ENCODE measurements at regions not wholly inside any gene's neighbourhood (a gene's known extent, or its start where the extent isn't known, plus 50 kb on each side); places are given as distances from the start of the nearest gene placed in this dataset.

DNA sequence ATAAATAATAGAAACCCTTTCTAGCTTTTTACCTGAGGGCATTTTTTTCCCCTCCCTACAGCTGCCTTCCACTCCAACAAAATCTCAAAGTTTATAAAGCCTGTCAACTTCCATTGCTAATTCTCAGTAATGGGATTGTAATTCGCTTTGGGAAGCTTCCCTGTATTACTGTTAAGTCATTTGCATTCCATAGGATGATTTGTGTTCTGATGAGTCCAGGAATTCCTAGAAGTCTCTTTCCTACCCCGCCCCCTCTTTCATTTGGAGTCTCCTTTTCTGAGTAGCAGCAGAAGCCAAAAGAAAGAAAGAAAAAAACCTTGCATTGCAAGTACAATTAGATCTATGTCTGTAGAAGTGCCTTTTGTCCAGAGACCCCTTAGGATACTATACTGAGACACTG, 1033.3 kb downstream of the IGSF11 start:
- DNase-seq, result no peak

DNA sequence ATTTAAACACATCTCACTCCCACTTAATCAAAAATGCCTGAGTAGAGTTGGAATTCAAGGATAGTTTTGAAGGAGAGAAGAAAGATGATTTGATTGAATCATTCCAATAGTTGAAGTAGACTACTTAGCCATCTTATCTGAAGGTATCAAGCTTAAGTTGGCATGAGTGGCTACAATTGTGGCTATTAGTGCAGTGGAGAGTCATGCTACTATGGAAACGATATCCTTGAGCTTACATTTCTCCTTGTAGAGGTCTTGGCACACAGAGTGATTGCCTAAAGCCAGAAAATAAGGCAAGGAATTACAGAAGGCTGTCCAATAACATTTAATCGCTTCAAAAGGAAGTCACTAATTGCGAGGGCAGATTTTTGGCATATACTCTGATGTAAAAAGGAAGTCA, 1022.7 kb downstream of the IGSF11 start:
- DNase-seq, result no peak

DNA sequence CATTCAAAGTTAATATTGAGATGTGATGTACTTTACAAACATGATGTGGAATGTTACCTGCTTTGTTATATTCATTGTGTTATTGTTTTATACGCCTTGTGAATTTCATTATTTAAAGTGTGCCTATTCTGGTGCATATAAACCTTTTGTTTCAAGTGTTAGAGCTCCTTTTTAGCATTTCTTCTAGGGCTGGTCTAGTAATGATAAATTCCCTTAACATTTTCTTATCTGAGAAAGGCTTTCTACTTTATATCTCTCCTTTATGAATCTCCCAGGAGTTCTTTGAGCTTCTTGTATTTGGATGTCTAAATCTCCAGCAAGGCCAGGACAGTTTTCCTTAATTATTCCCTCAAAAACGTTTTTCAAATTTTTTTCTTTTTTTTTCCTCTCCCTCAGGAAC, 1005.6 kb downstream of the IGSF11 start:
- no peak for DNase-seq

DNA sequence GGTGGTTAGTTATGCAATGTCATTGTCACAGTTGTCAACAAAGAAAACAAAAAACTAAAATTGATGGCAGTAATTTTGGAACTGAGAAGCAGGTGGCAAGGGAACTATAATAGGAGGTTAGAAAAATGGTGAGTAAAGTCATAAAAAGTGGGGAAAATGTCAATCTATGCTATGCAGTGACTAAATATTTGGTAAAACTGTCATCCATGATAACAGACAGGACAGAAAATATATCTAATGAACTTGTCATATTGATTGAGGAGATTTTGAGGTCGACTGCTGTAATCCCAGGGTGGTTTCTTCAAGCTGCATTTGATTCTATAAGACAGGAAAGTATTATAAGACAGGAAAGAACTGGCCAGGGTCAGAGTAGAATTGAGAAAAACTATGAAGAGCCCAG, 998.4 kb downstream of the IGSF11 start:
- DNase-seq, result no peak

DNA sequence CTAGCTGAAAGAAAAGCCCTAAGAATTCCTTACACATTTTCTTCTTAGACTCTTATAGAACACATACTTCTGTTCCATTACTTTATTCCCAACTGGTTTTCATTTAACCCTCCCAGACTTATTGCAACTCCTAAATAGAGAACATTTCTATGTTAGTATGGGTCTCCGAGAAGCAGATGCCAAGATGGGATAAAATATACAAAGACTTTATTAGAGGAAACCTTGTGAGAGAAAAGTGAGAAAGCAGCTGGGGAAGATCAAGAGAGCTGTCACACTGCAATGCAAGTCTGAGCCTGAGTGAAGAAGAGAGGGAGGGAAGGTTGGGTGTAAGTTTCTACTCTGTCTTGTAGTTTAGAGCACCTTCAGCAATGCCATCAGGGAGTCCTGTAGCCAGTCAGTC, 979.3 kb downstream of the IGSF11 start:
- no peak for DNase-seq

DNA sequence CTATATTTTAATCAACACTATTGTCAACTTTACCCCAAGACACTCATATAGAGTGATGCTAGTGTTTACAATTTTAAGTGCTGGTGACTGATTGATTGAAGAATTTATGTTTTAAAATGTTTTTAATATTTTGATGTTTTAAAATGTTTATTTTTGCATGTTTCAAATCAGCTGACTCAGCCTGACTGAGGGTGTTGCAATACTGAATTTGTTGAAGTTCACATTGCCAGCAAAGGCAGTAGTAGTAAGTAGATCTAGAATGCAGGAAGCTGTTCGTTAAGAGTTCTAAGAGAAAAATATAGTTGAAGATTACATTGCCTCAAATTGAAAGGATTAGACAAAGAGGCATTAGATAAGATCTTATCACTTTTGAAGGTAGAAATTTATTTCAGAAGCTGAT, 977.6 kb downstream of the IGSF11 start:
- no peak for DNase-seq

DNA sequence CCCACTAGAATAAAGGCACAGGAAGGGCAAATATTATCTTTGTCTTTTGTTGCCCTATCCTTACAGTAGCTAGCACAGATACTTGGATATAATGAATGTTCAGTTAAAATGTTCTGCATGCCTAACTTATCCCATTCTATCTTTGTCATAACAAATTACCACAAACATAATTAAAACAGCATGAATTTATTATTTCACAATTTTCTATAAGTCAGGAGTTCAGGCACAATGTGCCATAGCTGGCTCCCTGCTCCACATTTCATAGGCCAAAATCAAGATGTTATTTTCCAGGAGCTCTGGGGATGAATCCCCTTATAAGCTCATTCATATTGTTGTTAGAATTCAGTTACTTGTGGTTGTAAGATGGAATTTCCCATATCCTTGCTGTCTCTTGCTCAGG, 975.5 kb downstream of the IGSF11 start:
- no peak for DNase-seq

DNA sequence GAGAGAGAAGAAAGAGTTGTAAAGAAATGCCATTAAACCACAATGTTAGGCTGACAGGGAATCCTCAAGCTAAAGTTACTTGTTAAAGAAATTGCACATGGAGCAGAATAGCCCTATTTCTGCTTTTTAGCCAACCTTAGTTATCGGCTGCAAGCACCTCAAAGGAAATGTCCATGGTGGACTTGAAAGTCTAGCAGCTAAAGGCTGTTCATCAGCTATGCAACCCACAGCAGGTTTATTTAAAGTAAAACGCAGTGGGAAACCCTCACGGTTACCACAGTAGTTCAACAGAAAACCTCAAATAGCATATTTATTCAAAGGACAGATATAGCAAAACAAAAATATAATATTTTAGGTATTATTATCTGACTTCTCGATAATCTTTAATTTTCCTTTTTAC, 967.2 kb downstream of the IGSF11 start:
- DNase-seq, result no peak

DNA sequence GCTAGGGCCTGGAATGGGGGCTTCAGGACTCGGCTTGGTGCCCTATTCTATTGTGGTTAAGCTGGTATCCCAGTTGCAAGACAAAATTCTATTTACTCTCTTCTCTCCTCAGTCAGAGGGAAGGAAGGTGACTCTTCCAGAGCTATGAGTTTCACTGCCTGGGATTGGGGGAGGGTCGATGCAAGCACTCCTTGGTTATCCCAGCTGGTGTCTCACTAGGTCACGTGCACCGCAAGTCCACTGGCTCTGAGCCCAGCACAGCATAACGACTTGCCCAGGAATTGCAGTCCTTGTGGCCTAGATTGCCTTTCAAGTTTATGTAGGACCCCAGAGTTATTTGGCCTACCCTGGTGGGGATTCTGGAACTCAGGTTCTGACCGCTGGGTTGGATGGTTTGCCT, 958.8 kb downstream of the IGSF11 start:
- no peak for DNase-seq

DNA sequence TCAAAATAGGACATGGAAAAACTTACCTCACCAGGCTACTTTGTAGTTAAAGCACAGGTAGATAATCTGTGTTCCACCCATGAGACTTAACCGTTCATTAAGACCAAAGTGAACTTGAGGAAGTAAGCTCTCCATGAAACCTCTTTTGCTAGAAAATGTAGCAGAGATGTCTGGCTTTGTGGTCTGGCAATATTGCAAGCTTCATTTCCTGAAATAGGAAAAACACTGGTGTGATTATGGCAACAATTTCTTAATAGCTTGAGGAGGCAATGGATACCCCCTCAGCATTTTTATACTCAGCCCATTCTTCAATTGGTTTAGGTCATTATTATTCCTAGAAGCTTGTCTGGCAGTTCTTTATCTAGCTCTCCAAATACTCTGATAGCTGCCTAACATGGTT, 957.3 kb downstream of the IGSF11 start:
- no peak for DNase-seq

DNA sequence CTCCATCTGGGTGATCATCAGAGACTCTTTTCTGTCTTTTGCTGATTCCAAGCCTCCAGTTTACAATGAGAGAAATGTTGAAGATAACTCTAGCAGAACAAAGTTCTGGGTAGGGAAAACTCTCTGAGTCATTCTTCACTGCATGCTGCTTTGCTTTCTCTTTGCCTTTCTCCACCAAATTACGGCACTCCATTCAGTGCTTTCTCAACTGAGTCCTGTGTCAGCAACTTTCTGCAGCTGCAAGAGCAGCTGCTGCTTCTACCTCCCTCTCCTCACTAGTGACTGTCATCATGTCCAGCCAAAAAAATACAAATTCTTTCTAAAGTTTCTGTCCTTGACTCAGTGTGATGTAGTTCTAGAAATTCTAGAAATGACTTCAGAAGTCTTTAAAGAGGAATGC, 953.8 kb downstream of the IGSF11 start:
- DNase-seq, result no peak

DNA sequence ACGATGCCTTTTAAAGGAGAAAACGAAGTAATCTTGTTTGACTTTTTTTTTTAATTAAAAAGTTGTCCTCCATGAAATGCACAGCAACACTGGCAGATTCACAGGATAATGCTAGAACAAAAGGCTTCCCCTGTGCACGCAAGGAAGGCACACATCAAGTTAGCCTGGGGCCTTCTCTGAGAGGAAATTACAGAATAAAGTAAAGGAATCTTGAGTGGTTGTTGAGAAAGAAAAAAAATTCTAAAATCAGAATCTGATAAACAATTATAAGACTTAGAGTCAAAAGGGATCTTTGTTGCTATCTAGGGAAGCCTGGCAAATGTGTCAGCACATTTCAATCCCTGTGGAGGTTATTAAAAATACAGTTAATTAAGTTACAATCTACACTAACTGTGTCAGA, 946.0 kb downstream of the IGSF11 start:
- DNase-seq, result no peak

DNA sequence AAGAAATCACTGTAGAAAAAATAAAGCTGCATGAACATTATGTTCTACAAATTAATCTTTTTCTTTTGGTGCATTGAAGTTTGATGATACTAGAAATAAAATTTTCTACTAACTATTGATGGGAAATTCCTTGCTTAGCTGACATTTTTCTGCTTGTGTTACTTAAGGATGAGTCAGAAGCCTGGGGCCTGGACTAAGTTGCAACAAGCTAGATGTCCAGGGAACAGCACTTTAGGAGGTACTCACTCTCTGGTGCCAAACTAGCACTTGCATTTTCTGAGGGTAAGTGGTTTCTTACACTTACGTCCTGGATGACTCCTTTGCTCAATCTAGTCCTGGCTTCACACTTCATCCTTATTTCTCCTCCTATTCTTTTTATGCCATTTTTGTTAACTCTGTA, 945.1 kb downstream of the IGSF11 start:
- no peak for DNase-seq

DNA sequence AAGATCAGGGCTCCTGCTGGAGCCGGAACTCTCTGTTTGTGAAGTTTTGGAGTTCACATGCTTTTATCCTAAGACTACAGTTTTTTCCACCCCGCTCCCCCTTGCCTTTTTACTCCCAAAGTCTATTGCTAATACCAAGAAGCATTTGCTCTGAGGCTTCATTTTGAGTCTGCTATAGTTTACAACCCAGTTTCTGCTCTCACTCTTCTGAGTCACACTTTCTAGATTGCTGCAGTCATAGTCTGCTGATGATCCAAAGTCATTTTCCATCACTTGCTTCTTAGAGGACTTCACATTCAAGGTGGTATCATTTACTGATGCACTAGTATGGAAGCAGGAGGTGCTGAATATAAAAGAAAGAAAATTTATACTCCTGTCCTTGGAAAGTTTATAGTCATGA, 937.4 kb downstream of the IGSF11 start:
- DNase-seq, result no peak

DNA sequence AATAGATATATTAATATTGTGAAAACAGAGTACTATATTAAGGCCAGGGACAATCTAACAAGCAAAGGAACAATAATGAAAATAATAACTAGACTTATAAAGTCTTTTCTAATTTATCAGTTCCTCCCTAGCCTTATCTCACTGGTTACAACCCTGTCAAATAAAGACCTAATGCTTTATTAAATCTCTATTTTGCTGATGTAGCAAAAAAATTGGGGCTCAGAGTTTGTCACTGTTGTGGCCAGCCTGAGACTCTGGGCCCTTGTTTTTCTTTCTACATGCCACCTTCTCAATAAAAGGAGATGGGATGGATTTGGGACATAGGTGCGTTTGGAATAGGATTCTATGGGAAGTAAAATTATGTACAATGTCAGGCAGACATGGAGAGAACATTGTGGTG, 937.0 kb downstream of the IGSF11 start:
- DNase-seq, result no peak

DNA sequence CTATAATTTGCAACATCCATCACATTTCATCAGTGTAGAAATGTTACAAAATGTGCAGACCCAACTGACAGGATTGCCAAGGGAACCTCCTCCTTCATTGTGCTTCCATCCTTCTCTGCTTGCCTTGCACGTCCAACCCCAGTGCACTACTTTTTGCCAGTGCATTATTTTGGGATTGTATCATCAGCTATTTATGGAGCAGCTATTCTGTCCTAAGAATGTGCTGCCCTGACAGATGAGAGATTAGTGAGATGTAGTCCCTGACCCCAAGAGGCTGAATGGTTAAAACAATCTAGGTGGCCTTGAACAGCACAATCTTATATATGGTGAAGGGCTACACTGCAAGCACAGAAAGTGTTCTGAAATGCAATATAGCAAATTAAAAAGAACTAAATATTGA, 935.8 kb downstream of the IGSF11 start:
- DNase-seq, result no peak

DNA sequence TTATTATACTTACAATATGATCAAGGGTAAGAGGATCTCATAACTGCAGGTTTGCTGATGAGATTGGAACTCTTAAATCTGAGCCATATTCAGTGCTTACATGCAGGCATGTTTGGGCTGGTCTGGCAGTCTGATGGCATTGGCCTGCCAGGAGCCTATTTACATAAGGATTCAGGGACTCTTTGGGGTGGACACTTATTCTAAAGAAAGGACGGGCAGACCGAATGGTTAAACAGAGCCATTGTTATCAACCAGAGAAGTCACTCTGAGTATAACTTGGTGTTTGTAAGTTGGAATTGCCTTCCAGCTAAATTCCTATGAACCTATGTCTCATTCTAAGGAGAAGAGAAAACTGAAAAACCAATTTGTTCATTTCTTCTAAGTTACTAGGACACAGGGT, 932.8 kb downstream of the IGSF11 start:
- no peak for DNase-seq

DNA sequence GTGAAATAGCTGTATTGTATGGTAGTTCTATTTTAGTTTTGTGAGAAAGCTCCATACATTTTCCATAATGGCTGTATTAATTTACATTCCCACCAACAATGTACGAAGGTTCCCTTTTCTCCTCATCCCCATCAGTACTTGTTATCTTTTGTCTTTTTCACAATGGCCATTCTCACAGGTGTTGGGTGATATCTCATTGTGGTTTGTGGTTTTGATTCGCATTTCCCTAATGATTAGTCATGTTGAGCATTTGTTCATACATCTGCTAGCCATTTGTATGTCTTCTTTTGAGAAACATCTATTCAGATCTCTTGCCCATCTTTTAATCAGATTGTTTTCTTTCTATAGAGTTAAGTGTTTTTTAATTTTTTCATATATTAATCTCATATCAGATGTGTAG, 931.9 kb downstream of the IGSF11 start:
- DNase-seq, result no peak

DNA sequence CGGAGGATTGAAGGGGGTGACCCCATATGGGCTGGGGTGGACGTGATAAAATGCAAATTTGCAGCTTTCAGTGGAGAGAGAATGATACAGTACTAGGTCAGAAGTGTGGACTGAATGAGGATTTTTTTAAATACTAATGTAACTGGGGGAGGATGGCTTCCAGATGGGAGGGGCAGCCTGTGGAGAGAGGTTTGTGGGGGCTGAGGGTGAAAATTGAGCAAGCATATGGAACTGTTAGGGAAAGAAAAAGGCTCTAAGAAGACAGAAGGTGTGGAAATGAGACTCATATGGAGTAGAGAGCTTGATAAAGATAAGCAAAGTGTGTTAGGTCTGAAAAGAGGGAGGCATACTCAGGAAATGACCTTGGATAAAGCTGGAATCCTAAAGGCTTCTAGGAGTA, 926.4 kb downstream of the IGSF11 start:
- no peak for DNase-seq

DNA sequence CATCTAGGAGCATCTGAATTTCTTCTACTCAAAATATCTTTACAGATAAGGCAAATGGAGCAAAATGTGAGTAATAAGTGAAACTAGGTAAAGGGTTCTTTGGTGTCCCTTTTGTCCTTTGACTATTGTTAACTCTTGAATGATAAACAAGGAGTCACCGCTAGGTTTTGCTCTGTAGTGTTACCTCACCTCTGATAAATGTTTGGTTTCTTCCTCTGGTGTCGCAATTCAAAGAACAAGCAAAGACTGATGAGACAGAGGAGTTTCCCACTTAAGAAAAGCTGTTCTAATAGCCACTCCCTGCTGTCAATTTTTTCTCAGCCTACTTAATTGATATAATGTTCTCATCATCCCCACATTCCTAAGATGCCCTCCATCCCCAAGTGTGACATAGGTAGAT, 925.9 kb downstream of the IGSF11 start:
- DNase-seq, result no peak

DNA sequence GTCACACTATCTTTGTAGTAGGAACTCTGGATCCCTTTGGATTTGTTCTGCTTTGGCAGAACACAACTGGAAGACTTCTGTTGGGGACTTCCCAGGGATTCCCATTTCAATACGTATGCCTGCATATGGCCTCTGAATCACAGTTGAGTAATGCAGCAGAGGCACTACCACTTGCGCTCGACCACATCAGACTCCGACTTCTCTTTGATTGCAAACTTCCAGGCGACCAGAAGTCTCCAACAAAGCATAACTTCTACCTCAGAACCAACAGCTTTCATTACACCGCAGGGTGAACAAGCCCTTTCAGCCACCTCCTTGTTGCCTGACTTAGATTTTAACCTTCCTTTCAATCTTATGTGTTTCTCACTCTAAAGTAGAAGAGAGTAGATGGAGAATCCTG, 924.4 kb downstream of the IGSF11 start:
- DNase-seq, result no peak

DNA sequence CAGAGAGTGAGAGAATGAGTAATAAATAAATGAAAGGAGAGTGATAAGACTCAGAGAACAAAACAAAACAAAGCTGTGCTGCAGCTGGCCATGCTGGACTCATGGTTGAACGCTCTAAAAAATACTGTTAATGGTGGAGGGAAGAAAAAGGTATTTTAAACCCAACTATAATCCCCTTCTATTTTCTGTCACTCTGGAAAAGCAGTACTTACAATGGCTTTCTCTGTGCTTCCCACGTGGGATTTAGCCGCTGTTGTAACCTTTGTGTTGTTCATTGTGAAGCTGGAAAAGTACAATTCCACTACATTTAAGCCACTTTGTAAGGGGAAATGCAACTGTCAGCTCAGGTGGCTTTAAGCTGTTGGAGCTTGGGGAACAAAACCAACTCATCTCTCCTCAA, 917.7 kb downstream of the IGSF11 start:
- no peak for DNase-seq

DNA sequence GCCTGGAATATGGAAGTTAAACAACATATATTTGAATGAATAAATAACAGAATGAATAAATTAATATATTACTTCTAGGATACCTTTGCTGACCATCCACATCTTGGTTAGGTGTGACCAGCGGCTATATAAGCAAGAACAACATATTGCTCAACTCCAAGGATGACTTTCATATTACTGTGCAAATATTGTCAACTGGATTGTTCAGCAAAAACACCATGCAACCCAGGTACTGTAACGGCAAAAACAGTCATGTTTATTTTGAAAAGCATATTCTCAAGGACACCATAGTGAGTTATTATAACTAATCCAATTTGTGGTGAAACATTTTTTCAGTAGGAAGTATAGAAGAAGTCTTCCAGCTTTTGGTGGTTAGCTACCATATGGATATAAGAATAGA, 907.9 kb downstream of the IGSF11 start:
- no peak for DNase-seq

DNA sequence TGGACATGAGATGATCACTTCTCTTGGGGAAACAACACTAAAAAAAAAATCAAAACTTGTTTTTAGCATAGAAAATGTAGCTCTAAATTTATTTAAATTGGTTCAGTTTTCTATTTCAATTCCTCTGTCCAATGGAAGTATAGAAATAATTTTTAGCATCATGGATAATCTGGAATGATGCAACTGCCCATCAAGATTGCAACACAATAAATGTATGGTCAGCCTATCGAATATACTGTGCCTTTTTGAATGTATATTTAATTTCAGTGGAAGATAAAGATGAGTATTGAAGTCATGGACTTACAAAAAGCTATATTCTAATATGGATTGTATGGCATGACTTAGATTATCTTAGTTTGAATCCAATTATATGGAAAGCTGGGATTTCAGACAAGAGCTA, 906.7 kb downstream of the IGSF11 start:
- no peak for DNase-seq

DNA sequence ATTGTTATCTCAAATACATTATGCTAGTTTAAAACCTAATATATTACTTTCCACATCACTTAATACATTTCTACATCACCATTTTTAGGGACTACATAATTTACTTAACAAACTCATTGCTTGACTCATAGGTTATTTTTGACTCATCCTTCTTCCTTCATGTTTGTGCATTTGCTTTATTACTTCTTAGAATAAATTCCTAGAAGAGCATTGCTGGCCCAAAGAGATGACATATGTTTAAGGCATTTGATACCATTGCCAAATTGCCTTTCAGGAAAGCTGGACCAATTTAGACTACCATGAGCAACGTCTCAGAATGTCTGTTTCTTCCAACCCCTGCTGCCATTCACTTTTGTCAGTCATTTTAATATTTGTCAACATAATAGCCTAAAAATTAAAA, 905.8 kb downstream of the IGSF11 start:
- no peak for DNase-seq

DNA sequence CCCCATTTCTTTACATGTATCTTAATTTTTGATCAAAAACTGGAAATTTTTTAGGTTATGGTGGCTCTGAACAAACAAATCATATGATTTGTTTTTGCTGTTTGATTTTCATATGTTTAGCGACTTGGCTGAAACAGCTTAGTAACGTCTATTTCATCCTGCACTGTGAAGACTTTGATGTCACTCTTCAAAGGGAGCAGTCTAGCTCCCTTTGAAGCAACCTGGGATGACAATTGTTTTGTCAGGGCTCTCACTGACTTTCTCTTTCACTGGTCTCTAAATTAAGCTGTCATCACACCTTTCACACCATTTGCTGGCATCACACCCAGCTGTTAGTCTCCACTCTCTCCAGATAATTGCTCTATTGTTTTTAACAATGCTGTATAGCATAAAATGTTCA, 896.9 kb downstream of the IGSF11 start:
- no peak for DNase-seq

DNA sequence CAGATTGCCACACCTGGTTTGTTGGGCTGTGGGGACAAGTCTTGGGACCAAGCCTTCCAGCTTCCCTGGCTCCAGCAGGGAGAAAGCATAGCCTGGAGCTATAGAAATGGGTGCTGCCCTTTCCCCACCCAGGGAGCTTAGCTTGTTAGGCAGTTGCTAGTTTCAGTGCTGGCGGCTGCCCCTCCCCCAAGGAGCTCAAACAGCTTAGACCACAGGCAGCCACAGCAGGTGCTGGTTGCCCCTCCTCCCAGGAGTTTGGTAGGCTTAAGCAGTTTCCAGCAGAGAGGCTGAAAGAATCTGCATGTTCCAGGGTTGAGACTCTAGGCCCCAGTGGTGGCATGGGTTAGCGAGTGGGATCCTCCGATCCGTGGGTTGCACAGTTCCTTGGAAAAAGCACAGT, 889.7 kb downstream of the IGSF11 start:
- no peak for DNase-seq

All from CD4-positive, alpha-beta T cell treated with Interferon gamma for 1 hour (primary cell).